ENCODE measurements at regions not wholly inside any gene's neighbourhood (a gene's known extent, or its start where the extent isn't known, plus 50 kb on each side); places are given as distances from the start of the nearest gene placed in this dataset.

DNA sequence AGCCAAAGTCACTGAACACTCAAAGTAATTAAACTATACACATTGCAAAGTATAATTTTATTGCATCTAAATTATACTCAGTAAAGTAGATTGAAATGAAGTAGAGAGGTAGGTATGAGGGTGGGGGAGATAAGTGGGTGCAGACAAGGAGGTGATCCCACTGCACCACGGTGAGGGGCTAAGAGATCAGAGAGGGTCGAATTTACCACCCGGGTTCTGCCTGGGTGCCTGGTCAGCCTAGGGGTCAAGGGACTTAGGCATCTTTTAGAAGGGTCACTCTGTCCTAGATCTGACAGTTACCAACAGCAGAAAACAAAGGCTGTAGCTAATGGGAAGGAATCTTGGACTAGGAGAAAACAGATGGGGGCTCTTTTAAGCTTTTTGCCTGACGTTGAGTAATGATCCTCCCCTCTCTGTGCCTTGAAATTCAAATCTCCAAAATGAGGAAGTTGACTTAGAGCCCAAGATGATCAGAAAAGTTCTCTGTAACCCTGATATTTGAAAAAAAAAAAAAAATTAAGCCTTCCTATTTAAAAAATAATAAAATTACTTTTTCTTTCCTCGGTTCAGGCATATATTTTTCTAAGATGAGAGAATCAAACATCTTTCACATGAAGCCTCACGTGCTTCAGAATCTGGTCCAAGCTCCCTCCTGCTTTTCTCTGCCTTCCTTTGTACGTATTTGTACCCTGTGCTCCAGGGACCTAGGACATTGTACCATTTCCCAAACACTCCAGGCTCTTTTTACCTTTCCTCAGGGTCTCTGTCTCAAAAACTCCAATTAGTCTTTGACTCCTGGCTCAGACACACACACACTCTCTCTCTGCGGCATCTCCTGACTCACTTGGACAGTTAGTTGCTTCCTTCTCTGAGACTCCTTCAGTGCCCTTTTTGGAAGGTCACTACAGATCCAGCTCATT is 353.9 kb downstream of the CYRIA start:
- H3K27me3 Mint-ChIP-seq (ENCODE audit: low read depth), result peaks cover 5% of the 10 kb centered on the region; the same call in 1 of the 2 replicates
- no peak overlapping the region for H3K27ac Mint-ChIP-seq
- H3K14ac ChIP-seq (ENCODE audit: insufficient read depth, low read length), result no peak overlapping the region
- H2AK5ac ChIP-seq (ENCODE audit: insufficient read length, low read length), result no peak overlapping the region
- no peak overlapping the region for H2BK20ac ChIP-seq (ENCODE audit: low read depth, low read length, poor library complexity, severe bottlenecking)
- no peaks in the 10 kb centered on the region for H3K79me1 ChIP-seq (ENCODE audit: insufficient read depth, low read depth, low read length, poor library complexity, severe bottlenecking)
- no peak overlapping the region for H4K8ac ChIP-seq (replicated peaks; ENCODE audit: insufficient read length, low read depth, low read length)
- DNase-seq, result no peak
- H3K9me3 ChIP-seq (ENCODE audit: control insufficient read depth, low read depth, low read length), result no peaks in the 10 kb centered on the region
- H2BK12ac ChIP-seq (ENCODE audit: insufficient read length, low read depth, low read length), result no peak overlapping the region
- H4K5ac ChIP-seq (ENCODE audit: insufficient read length, low read depth, low read length), result no peak overlapping the region
- no peaks in the 10 kb centered on the region for H3K9me3 Mint-ChIP-seq
- H2BK15ac ChIP-seq (ENCODE audit: low read depth, low read length), result no peak overlapping the region
- no peak overlapping the region for H3T11ph ChIP-seq (ENCODE audit: low read length)
- TF ChIP-seq CTCF (conservative IDR thresholded peaks at IDR 0.05), result no peak
- no peaks in the 10 kb centered on the region for H3K27me3 ChIP-seq (ENCODE audit: insufficient read depth, low read length)
- no peak overlapping the region for H2BK120ac ChIP-seq (ENCODE audit: low read depth, low read length, poor library complexity, severe bottlenecking)
- WGBS (ENCODE audit: extremely low coverage, insufficient read length, low lambda C conversion rate), result no CpG with 5 or more reads among the region's 8 CpGs
- H3K4me2 ChIP-seq (ENCODE audit: insufficient read depth, insufficient read length, low read length), result no peak overlapping the region
- no peak overlapping the region for H3K18ac ChIP-seq (ENCODE audit: insufficient read length, low read depth, low read length)
- no peak overlapping the region for H3K23ac ChIP-seq (ENCODE audit: insufficient read length, low read depth, low read length)
- H3K27ac ChIP-seq (ENCODE audit: insufficient read length, low read depth, low read length), result no peak overlapping the region
- no peak overlapping the region for H3K4me3 Mint-ChIP-seq
- no peaks in the 10 kb centered on the region for H3K4me1 Mint-ChIP-seq
- H2BK5ac ChIP-seq (ENCODE audit: insufficient read length, low read length), result no peak overlapping the region
- H4K91ac ChIP-seq (ENCODE audit: insufficient read length, low read depth, low read length), result no peak overlapping the region
- no peaks in the 10 kb centered on the region for H3K23me2 ChIP-seq (ENCODE audit: insufficient read length, low read depth, low read length, poor library complexity, severe bottlenecking)
- no peaks in the 10 kb centered on the region for H3K79me2 ChIP-seq (ENCODE audit: insufficient read depth, low read length)
- H3K56ac ChIP-seq (ENCODE audit: insufficient read length, low read depth, low read length), result no peak overlapping the region
- no peak overlapping the region for H3K9ac ChIP-seq (ENCODE audit: extremely low read depth, insufficient read length, low read length)
- H2AFZ ChIP-seq (ENCODE audit: low read length), result no peak overlapping the region
- H3K4ac ChIP-seq (ENCODE audit: low read depth, low read length), result no peak overlapping the region
- no peaks in the 10 kb centered on the region; the same call in 1 of the 2 replicates for H3K4me1 ChIP-seq (ENCODE audit: insufficient read depth, low read length)
- no peaks in the 10 kb centered on the region for H4K20me1 ChIP-seq (ENCODE audit: control insufficient read depth, insufficient read depth, insufficient read length)
- no peaks in the 10 kb centered on the region for H3K36me3 Mint-ChIP-seq (ENCODE audit: insufficient read depth in 1 of 3, low read depth in 3 of 3)

Data from H9 (cell line).